Fibroblast of villous mesenchyme (primary cell): ENCODE measurements at regions not wholly inside any gene's neighbourhood (a gene's known extent, or its start where the extent isn't known, plus 50 kb on each side); places are given as distances from the start of the nearest gene placed in this dataset.

Source experiments
- DNase-seq: peaks from one replicate; pipeline ENCODE4 v3.0.0-alpha.2; 2010; ENCODE audit warnings: low read depth
- H3K4me3 ChIP-seq: 2 replicates; pipeline ENCODE4 v1.5.1; 2011; ENCODE audit warnings: low read depth, mild to moderate bottlenecking, low read length
- CTCF ChIP-seq: IDR thresholded peaks from 2 replicates; pipeline ENCODE4 v1.5.1; 2012; ENCODE audit warnings: low read depth, mild to moderate bottlenecking, low read length; ENCODE audit not compliant: insufficient read depth

GRCh38 chr4:134027931-134028330 lies 173.7 kb downstream of the PABPC4L start:
- no peak for TF ChIP-seq CTCF
- DNase-seq, result peak; percentile 78
- no peak overlapping the region for H3K4me3 ChIP-seq

GRCh38 chr4:134024251-134024650 lies 177.3 kb downstream of the PABPC4L start:
- DNase-seq, result peak; percentile 12
- peak; percentile 26 for TF ChIP-seq CTCF
- no peak overlapping the region for H3K4me3 ChIP-seq

- H3K4me3 ChIP-seq, result no peak overlapping the region
- DNase-seq, result no peak
- TF ChIP-seq CTCF, result no peak
These were observed 181.9 kb downstream of the PABPC4L start for GRCh38 chr4:134019657-134020056.

GRCh38 chr4:134018846-134019245 lies 182.7 kb downstream of the PABPC4L start:
- H3K4me3 ChIP-seq, result no peak overlapping the region
- no peak for TF ChIP-seq CTCF
- DNase-seq, result no peak

GRCh38 chr4:134001057-134001456 lies 200.5 kb downstream of the PABPC4L start:
- no peak for TF ChIP-seq CTCF
- peak; percentile 28 for DNase-seq
- H3K4me3 ChIP-seq, result no peak overlapping the region

- DNase-seq, result peak; percentile 6
- no peak overlapping the region for H3K4me3 ChIP-seq
- TF ChIP-seq CTCF, result no peak
These were observed 204.2 kb downstream of the PABPC4L start for GRCh38 chr4:133997436-133997835.

GRCh38 chr4:133996431-133997121 lies 205.0 kb downstream of the PABPC4L start:
- no peak overlapping the region for H3K4me3 ChIP-seq
- peak; percentile 7 for DNase-seq
- no peak for TF ChIP-seq CTCF
